GM23338 (cell line): ENCODE measurements at regions not wholly inside any gene's neighbourhood (a gene's known extent, or its start where the extent isn't known, plus 50 kb on each side); places are given as distances from the start of the nearest gene placed in this dataset.

Source experiments
- CREB1 ChIP-seq: fragments of 250-450 bp; sonication (Bioruptor Pico); IDR thresholded peaks from 2 replicates; pipeline ENCODE4 v1.5.0; 2020; ENCODE audit warnings: low read depth, mild to moderate bottlenecking, moderate library complexity
- CTCF ChIP-seq, 2 experiments: fragments of 200-600 bp in 1 of 2; sonication (generic) in 1 of 2; conservative IDR thresholded peaks; 2 replicates each; pipeline versions ENCODE4 v1.5.1 to v1.6.1; 2016 to 2017; ENCODE audit warnings: antibody characterized with exemption in 2 of 2, low read depth in 2 of 2, mild to moderate bottlenecking in 2 of 2, moderate library complexity in 1 of 2
- ETS1 ChIP-seq: IDR thresholded peaks from 2 replicates; pipeline ENCODE4 v1.6.1; 2016; ENCODE audit warnings: antibody characterized with exemption
- EZH2 ChIP-seq: fragments of 200-600 bp; sonication (generic); IDR thresholded peaks from one replicate; pipeline ENCODE4 v1.8.0; 2017; ENCODE audit warnings: antibody characterized with exemption, mild to moderate bottlenecking, low read depth; ENCODE audit not compliant: unreplicated experiment
- EZH2phosphoT487 ChIP-seq: fragments of 200-600 bp; sonication (generic); IDR thresholded peaks from one replicate; pipeline ENCODE4 v1.8.1; 2018; ENCODE audit warnings: antibody characterized with exemption; ENCODE audit not compliant: unreplicated experiment
- JUNB ChIP-seq: IDR thresholded peaks from one replicate; pipeline ENCODE4 v1.6.1; 2016; ENCODE audit warnings: antibody characterized with exemption; ENCODE audit not compliant: unreplicated experiment
- NANOG ChIP-seq: IDR thresholded peaks from 2 replicates; pipeline ENCODE4 v1.6.1; 2016; ENCODE audit warnings: antibody characterized with exemption, borderline replicate concordance
- POLR2AphosphoS5 ChIP-seq: IDR thresholded peaks from 2 replicates; pipeline ENCODE4 v1.6.1; 2016; ENCODE audit warnings: antibody characterized with exemption, low read depth
- REST ChIP-seq: IDR thresholded peaks from one replicate; pipeline ENCODE4 v1.6.1; 2018; ENCODE audit warnings: antibody characterized with exemption; ENCODE audit not compliant: unreplicated experiment
- STAT1 ChIP-seq: IDR thresholded peaks from one replicate; pipeline ENCODE4 v1.6.1; 2016; ENCODE audit warnings: antibody characterized with exemption; ENCODE audit not compliant: unreplicated experiment
- ZNF114 ChIP-seq: fragments of 250-450 bp; sonication (Bioruptor Pico); IDR thresholded peaks from 2 replicates; pipeline ENCODE4 v1.5.0; 2020; ENCODE audit warnings: mild to moderate bottlenecking, moderate library complexity
- ZNF331 ChIP-seq: fragments of 250-450 bp; sonication (Bioruptor Pico); IDR thresholded peaks from 2 replicates; pipeline ENCODE4 v1.5.0; 2020; ENCODE audit warnings: low read depth, mild to moderate bottlenecking, moderate library complexity
- ZNF462 ChIP-seq: fragments of 250-450 bp; sonication (Bioruptor Pico); IDR thresholded peaks from 2 replicates; pipeline ENCODE4 v1.5.0; 2020; ENCODE audit warnings: mild to moderate bottlenecking, moderate library complexity

GRCh38 chr3:3296979-3297381 is 117.5 kb upstream of the CRBN start:
- no peak for TF ChIP-seq CTCF (conservative IDR thresholded peaks at IDR 0.05; ENCODE audit: low read depth in 2 of 2)
- no peak for TF ChIP-seq EZH2phosphoT487
- TF ChIP-seq EZH2, result no peak
- no peak for TF ChIP-seq REST
- TF ChIP-seq POLR2AphosphoS5, result no peak
- TF ChIP-seq JUNB, result no peak
- TF ChIP-seq ETS1, result no peak
- no peak for TF ChIP-seq CREB1 (CRISPR knock-in tag)
- TF ChIP-seq STAT1, result no peak
- no peak for TF ChIP-seq ZNF114 (CRISPR knock-in tag)
- TF ChIP-seq ZNF331 (CRISPR knock-in tag), result no peak
- no peak for TF ChIP-seq ZNF462 (CRISPR knock-in tag)
- no peak for TF ChIP-seq NANOG
